ENCODE measurements at regions not wholly inside any gene's neighbourhood (a gene's known extent, or its start where the extent isn't known, plus 50 kb on each side); places are given as distances from the start of the nearest gene placed in this dataset.

GRCh38 chr9:126114850-126115460, 211.7 kb upstream of the MVB12B start:
- Mint-ChIP-seq H3K27me3 (peaks cover 9% of the 10 kb centered on the region), H3K4me1 (no peaks in the 10 kb centered on the region), H3K4me3 (no peak overlapping the region), H3K27ac (no peak overlapping the region), H3K9me3 (no peaks in the 10 kb centered on the region), H3K36me3 (no peaks in the 10 kb centered on the region)
- ATAC-seq (ENCODE audit: low read depth) (no peak), DNase-seq (ENCODE audit: low spot score in 2 of 2) (no peak)

DNA sequence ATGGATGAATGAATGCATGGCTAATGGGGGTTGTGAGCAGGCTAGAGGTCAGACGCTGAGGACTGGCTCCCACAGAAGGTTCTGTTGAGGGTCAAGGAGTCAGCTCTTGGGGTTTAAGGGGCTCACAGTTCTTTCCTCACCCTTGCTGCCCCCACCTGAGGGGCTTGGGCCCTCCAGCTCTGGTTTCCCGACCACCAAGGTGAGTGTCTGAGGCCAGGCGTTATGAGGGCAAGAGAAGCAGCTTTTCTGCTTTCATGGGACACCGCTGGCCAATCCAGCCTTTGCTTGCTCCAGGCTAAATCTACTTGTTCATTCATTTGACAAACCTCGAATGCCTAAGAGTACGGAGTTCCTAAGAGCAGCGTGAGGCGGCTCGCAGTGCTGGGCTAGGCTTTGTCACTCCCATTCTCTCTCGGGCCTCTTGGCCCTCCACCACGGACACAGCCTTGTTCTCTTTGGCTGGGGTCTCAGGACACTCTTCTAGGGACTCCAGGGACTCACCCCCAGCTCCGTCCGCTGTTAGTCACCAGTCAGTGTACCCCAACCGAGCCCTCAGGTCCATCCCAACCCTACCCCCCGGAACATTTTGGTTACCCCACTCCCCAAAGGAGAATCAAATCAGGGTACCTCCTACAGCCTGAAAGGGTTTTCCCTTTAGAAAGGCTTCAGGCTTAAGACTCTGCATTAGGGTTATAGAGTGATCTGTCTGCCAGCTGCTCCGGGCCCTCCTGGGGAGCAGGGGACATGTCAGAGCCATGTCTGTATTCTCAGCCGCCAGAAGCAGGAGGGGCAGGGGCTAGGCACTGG, 210.1 kb upstream of the MVB12B start:
- no peak for ATAC-seq (ENCODE audit: low read depth)
- no peaks in the 10 kb centered on the region for H3K9me3 Mint-ChIP-seq
- no peak overlapping the region for H3K27ac Mint-ChIP-seq
- H3K27me3 Mint-ChIP-seq: peaks cover 9% of the 10 kb centered on the region
- H3K36me3 Mint-ChIP-seq: no peaks in the 10 kb centered on the region
- H3K4me3 Mint-ChIP-seq: no peak overlapping the region
- DNase-seq (ENCODE audit: low spot score in 2 of 2): no peak
- H3K4me1 Mint-ChIP-seq: no peaks in the 10 kb centered on the region

DNA sequence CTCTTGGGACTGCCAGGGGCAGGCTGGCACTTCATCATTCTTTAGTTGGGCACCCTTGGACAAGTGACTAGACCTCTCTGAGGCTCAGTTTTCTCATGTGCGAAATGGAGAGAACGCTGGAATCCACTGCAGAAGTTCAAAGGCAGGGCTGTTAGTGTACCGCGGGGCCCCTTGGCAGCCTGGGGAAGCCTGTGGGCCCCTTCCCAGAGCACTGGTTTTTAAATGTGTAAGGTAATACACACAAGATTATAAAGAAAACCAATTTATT, 209.5 kb upstream of the MVB12B start:
- ATAC-seq (ENCODE audit: low read depth) (no peak), DNase-seq (ENCODE audit: low spot score in 2 of 2) (no peak)
- no peak overlapping the region for H3K4me3 Mint-ChIP-seq
- no peak overlapping the region for H3K27ac Mint-ChIP-seq
- H3K9me3 Mint-ChIP-seq: no peaks in the 10 kb centered on the region
- H3K4me1 Mint-ChIP-seq: no peaks in the 10 kb centered on the region
- H3K27me3 Mint-ChIP-seq: peaks cover 11% of the 10 kb centered on the region
- no peaks in the 10 kb centered on the region for H3K36me3 Mint-ChIP-seq

DNA sequence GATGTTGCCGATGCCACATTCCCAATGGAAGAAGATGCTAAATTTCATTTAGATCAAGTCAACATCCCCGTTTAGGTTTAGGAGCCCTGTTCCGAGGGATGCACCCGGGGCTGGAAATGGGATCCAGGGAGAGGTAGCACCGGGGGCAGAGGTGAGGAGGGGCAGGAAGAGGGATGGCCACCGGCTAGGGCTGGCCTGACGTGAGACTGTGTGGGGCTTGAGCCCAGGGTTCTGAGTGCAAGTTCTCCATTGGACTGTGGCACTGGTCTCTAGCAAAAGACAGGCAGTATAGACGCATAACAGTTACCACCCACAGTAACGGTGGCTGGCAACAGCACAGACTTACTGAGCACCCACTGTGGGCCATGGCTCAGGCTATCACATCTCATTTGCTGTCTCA, 209.0 kb upstream of the MVB12B start:
- Mint-ChIP-seq H3K4me3 (no peak overlapping the region), H3K27me3 (peaks cover 14% of the 10 kb centered on the region), H3K9me3 (no peaks in the 10 kb centered on the region), H3K36me3 (no peaks in the 10 kb centered on the region), H3K4me1 (no peaks in the 10 kb centered on the region), H3K27ac (no peak overlapping the region)
- ATAC-seq (ENCODE audit: low read depth) (no peak), DNase-seq (ENCODE audit: low spot score in 2 of 2) (peak in 1 of 2 donors; percentile 2)

DNA sequence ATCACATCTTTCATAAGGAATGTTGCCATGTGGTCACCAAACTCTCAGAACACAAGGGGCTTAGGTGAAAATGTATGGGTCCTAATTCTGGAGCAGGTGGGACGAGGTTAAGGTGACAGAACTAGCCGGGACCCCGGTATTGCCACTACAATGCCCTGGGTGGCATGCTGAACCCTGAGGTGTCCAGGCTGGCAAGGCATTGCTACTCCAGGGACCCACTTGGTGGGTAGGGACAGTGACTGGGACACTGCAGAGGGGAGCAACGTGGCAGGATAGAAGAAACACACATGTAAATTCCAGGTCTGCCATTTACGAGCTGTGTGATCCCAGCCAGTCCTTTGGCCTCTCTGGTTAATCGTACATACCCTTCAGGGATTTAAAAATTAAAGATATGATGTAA, 206.9 kb upstream of the MVB12B start:
- Mint-ChIP-seq H3K27me3 (peaks cover 17% of the 10 kb centered on the region), H3K36me3 (no peaks in the 10 kb centered on the region), H3K27ac (no peak overlapping the region), H3K4me3 (no peak overlapping the region), H3K9me3 (no peaks in the 10 kb centered on the region), H3K4me1 (no peaks in the 10 kb centered on the region)
- peak in 1 of 2 donors; percentile 4 for DNase-seq (ENCODE audit: low spot score in 2 of 2)
- ATAC-seq (ENCODE audit: low read depth): no peak

DNA sequence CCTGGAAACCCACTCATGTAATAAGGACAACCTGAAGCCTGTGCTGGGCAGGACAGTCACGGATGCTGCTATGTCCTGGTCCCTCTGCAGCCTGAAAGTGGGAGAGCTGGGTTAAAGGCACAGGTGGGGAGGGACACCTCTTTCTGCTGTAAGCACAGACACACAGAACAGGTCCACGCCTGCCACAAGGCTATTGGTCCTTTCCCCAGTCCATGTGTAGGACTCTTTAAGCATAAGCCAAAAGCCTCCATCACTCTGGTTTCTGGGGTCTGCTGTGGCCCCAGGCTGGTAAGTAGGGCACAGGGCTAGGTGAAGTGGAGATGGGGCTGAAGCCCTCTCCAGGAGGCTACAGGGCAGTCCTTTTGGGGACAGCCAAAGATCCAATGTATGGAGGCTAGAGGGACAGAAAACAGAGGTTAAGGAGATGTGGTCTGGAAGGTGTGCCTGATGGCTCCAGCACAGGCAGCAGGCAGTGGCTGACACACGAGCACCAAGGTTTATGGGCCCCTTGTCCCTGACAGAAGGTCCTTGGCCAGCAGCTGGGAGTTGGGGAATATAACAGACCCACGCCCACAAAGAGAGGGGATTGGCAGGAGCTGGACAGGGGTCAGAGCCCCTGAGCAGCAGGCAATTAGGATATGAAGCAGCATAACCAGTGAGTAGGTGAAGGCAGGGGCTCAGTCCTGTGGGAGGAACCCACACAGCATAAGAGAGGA, 203.6 kb upstream of the MVB12B start:
- H3K4me3 Mint-ChIP-seq: no peak overlapping the region
- DNase-seq (ENCODE audit: low spot score in 2 of 2) (peak in 1 of 2 donors; percentile 5), ATAC-seq (ENCODE audit: low read depth) (no peak)
- H3K36me3 Mint-ChIP-seq: peaks cover 1% of the 10 kb centered on the region
- no peak overlapping the region for H3K27ac Mint-ChIP-seq
- H3K4me1 Mint-ChIP-seq: no peaks in the 10 kb centered on the region
- H3K27me3 Mint-ChIP-seq: peaks cover 24% of the 10 kb centered on the region
- H3K9me3 Mint-ChIP-seq: peaks cover 2% of the 10 kb centered on the region

DNA sequence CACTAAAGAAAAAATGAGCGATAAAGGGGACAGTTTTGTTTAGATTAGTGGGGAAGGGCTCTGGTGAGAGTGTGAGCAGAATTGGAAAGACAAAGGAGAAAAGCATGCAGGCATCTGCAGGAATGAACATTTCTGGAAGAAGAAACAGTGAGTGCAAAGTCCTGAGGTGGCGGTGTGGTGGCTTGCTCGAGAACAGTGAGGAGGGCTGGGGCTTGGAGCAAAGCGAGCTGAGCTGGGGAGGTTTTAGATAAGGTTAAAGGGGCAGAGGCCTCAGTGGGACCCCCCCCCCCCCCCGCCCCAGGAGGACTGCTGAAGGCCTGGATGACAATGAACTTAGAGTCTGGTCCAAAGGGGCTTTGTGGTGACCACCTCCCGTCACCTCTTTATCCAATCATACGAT, 202.7 kb upstream of the MVB12B start:
- Mint-ChIP-seq H3K9me3 (peaks cover 4% of the 10 kb centered on the region), H3K27ac (no peak overlapping the region), H3K4me1 (no peaks in the 10 kb centered on the region), H3K4me3 (no peak overlapping the region), H3K36me3 (peaks cover 1% of the 10 kb centered on the region), H3K27me3 (peaks cover 27% of the 10 kb centered on the region)
- ATAC-seq (ENCODE audit: low read depth) (no peak), DNase-seq (ENCODE audit: low spot score in 2 of 2) (no peak)

DNA sequence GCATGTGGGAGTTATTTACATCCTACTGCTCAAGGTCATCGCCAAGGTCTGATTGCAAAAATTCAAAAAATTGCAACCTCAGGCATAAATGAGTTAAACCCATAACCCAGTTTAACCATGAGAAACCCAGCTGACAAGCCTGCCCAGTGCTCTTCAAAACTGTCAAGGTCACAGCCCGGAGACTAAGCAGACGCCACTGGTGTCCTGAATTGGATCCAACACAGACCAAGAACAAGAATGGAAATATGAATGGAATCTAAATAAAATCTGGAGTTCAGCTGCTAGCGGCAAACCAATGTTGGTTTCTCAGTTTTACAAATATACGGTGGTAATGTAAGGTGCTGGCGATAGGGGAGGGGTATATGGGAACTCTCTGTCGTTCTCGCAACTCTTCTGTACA, 201.5 kb upstream of the MVB12B start:
- ATAC-seq (ENCODE audit: low read depth) (no peak), DNase-seq (ENCODE audit: low spot score in 2 of 2) (peak in 1 of 2 donors; percentile 2)
- H3K27me3 Mint-ChIP-seq: peaks cover 31% of the 10 kb centered on the region
- peaks cover 1% of the 10 kb centered on the region for H3K36me3 Mint-ChIP-seq
- H3K27ac Mint-ChIP-seq: no peak overlapping the region
- H3K4me3 Mint-ChIP-seq: no peak overlapping the region
- peaks cover 4% of the 10 kb centered on the region for H3K9me3 Mint-ChIP-seq
- H3K4me1 Mint-ChIP-seq: no peaks in the 10 kb centered on the region

DNA sequence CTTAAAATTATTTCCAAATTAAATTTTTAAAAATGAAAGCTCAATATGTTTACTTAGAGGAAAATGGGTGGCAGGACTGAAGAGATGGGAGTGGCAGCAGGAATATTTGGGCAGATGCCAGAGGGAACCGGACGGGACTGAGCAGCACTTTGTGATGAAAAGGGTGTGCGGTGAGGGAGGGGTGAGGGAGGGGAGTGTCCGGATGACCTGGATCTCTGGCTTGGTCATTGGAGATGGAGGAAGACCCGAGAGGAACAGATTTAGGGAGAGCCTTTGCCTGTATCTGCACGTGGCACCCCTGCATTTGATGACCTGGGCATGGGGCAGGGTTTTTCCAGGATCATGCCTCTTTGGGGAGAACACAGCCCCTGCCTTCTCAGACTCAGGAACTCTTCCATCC, 201.1 kb upstream of the MVB12B start:
- H3K27me3 Mint-ChIP-seq: peaks cover 32% of the 10 kb centered on the region

DNA sequence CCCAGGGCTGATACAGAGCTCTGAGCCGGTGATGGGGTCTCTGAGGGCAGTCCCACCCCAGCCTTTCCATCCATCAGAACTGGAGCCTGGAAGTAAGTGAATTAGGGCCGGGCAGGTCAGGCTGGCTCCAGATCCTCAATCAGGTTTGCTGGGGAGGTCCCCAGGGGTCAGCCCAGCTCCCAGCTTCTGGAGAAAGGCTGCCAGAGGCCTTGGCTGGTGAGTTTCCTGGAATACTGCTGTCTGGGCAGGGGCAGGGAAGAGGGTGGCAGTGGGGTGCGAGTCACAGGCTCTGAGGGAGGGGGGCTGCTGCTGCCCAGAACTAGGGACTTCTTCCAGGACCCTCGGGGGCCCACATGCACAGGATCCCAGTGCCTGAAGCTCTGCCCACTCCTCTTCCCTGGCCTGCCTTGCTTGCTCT, 200.6 kb upstream of the MVB12B start:
- Mint-ChIP-seq H3K4me3 (no peak overlapping the region), H3K36me3 (peaks cover 1% of the 10 kb centered on the region), H3K27me3 (peaks cover 32% of the 10 kb centered on the region), H3K27ac (no peak overlapping the region), H3K4me1 (no peaks in the 10 kb centered on the region), H3K9me3 (peaks cover 4% of the 10 kb centered on the region)
- DNase-seq (ENCODE audit: low spot score in 2 of 2) (peak in 1 of 2 donors; percentile 8), ATAC-seq (ENCODE audit: low read depth) (no peak)

More for the DNA sequence above, 201.1 kb upstream of the MVB12B start:
- Mint-ChIP-seq H3K27ac (no peak overlapping the region), H3K4me1 (no peaks in the 10 kb centered on the region), H3K36me3 (peaks cover 1% of the 10 kb centered on the region), H3K4me3 (no peak overlapping the region), H3K9me3 (peaks cover 4% of the 10 kb centered on the region)
- ATAC-seq (ENCODE audit: low read depth) (no peak), DNase-seq (ENCODE audit: low spot score in 2 of 2) (peak in 1 of 2 donors; percentile 5)

GRCh38 chr9:126126807-126127206, 199.8 kb upstream of the MVB12B start:
- Mint-ChIP-seq H3K27me3 (peaks cover 33% of the 10 kb centered on the region), H3K4me1 (no peaks in the 10 kb centered on the region), H3K36me3 (peaks cover 1% of the 10 kb centered on the region), H3K9me3 (peaks cover 4% of the 10 kb centered on the region), H3K27ac (no peak overlapping the region), H3K4me3 (no peak overlapping the region)
- DNase-seq (ENCODE audit: low spot score in 2 of 2) (peak in 1 of 2 donors; percentile 5), ATAC-seq (ENCODE audit: low read depth) (no peak)

DNA sequence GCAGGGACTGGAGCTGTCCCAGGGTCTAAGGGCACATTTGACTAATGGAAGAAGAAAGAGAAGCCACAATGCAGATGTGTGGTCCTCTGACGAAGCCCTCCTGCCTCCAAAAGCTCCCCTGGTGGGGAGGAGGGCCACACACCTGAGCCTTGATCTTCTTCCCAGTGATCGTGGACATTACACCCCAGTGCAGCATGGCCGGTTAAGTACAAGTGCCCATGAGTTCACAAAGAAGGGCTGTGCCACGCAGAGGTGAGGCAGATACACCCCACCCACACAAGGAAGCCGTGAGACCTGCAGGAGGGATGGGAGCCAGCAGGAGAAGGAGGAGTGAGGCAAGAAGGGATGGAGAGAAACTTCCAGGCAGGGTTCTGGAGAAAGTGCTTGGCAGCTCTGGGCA, 199.0 kb upstream of the MVB12B start:
- Mint-ChIP-seq H3K27me3 (peaks cover 29% of the 10 kb centered on the region), H3K9me3 (peaks cover 6% of the 10 kb centered on the region), H3K4me1 (no peaks in the 10 kb centered on the region), H3K4me3 (no peak overlapping the region), H3K36me3 (peaks cover 1% of the 10 kb centered on the region), H3K27ac (no peak overlapping the region)
- ATAC-seq (ENCODE audit: low read depth) (no peak), DNase-seq (ENCODE audit: low spot score in 2 of 2) (peak in 1 of 2 donors; percentile 8)

DNA sequence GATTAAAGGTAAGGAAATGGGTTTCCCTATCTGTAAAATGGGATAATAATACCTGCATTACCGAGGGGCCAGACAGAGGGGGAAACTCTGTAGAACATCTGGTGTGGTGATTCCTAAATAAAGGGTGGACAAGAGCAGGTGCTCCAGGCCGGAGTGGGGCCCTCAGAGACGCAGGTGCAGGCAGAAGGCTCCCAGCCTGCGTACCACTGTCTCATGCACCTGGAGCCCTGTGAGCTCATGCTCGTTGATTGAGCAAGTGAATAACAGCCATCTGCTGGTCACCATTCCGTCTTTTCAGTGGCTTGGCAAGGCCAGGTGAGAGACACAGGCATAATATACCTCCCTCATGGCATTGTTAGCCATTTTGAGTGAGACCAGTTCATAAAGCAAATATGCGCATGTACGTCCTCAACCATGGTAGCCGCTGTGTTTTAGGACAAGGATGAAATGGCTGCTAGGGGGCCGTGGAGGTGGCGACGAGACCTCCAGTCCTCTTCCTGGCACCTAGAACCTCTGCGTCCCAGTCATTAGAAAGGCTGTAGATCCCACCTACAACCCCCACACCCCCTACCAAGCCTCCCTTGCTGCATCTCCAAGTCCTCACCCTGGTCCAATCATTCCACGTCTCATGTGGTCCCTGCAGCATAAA, 198.0 kb upstream of the MVB12B start:
- peaks cover 24% of the 10 kb centered on the region for H3K27me3 Mint-ChIP-seq
- peak in 1 of 2 donors; percentile 4 for DNase-seq (ENCODE audit: low spot score in 2 of 2)
- no peak overlapping the region for H3K4me3 Mint-ChIP-seq
- H3K36me3 Mint-ChIP-seq: peaks cover 1% of the 10 kb centered on the region
- H3K9me3 Mint-ChIP-seq: peaks cover 11% of the 10 kb centered on the region
- no peaks in the 10 kb centered on the region for H3K4me1 Mint-ChIP-seq
- no peak for ATAC-seq (ENCODE audit: low read depth)
- no peak overlapping the region for H3K27ac Mint-ChIP-seq

Data from memory B cell (primary cell).